ENCODE measurements at regions not wholly inside any gene's neighbourhood (a gene's known extent, or its start where the extent isn't known, plus 50 kb on each side); places are given as distances from the start of the nearest gene placed in this dataset.

DNA sequence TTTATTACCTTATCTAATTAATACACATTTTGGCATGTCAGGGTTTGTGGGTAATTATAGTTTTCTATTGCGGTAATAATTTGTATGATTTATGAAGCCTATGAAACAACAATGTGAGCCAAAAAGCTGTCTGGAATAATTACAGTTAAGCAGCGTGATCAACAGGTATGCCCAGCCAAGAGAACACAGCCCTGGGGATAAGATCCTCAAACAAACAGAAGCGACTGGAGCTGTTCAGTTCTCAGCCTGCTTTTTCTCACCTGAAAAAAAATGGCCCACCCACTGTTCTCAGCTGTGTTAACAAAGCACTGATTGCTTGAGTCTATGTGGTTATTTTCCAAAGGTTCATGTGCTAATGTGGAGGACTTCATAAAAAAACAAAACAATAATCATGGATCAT, 855.8 kb downstream of the GATA3 start:
- no peak overlapping the region for H4K8ac ChIP-seq (ENCODE audit: low read depth in 2 of 2, low read length in 2 of 2)
- no peak overlapping the region for H2AK9ac ChIP-seq (replicated peaks; ENCODE audit: low read depth, low read length, poor library complexity)
- no peak overlapping the region for H4K91ac ChIP-seq (ENCODE audit: insufficient read depth, low read depth, low read length)
- no peak overlapping the region for H3K18ac ChIP-seq (ENCODE audit: low read depth, low read length)
- intact Hi-C loops (cut with micrococcal nuclease): no loop called here
- H3K9me1 ChIP-seq (ENCODE audit: insufficient read depth, low read length): no peaks in the 10 kb centered on the region
- H2BK15ac ChIP-seq (ENCODE audit: low read depth, low read length): no peak overlapping the region
- no CpG with 5 or more reads among the region's 3 CpGs for WGBS, 2 experiments (ENCODE audit: extremely low coverage in 2 of 2, insufficient read length in 1 of 2)
- H3K4me3 ChIP-seq (ENCODE audit: insufficient read depth, low read depth, low read length): no peak overlapping the region
- H3K36me3 ChIP-seq (ENCODE audit: control insufficient read depth, insufficient read depth, low read length): no peaks in the 10 kb centered on the region
- H3K79me1 ChIP-seq (ENCODE audit: low read depth in 1 of 2, low read length in 2 of 2): no peaks in the 10 kb centered on the region
- no peak overlapping the region for H2BK20ac ChIP-seq (ENCODE audit: low read depth, low read length)
- ChIA-PET POLR2A (ENCODE audit: unreplicated experiment) (no interaction called here), CTCF (no interaction called here)
- no peak overlapping the region for H3K14ac ChIP-seq (replicated peaks; ENCODE audit: low read depth, low read length)
- no peak overlapping the region for H2AK5ac ChIP-seq (ENCODE audit: low read depth, low read length)
- no peak for DNase-seq
- BruUV-seq (replicated peaks): no TSS peak
- no peak overlapping the region for H2AFZ ChIP-seq (replicated peaks; ENCODE audit: low read length, poor library complexity)
- TF ChIP-seq BHLHE40 (IDR thresholded peaks at IDR 0.05; ENCODE audit: low read depth, low read length) (no peak), MAFK (IDR thresholded peaks at IDR 0.05; ENCODE audit: low read depth, low read length) (no peak), POLR2A (IDR thresholded peaks at IDR 0.05; ENCODE audit: low read depth, low read length) (no peak), FOS (IDR thresholded peaks at IDR 0.05; ENCODE audit: low read depth, low read length) (no peak), MXI1 (IDR thresholded peaks at IDR 0.05; ENCODE audit: borderline replicate concordance, low read depth, low read length) (no peak), RFX5 (IDR thresholded peaks at IDR 0.05; ENCODE audit: low read depth, low read length) (no peak)
- no peak overlapping the region for H4K5ac ChIP-seq (ENCODE audit: low read depth, low read length)
- no peaks in the 10 kb centered on the region for H3K27me3 ChIP-seq (ENCODE audit: control insufficient read depth, insufficient read depth, low read length)
- no peak overlapping the region for H3K27ac ChIP-seq (ENCODE audit: insufficient read depth, low read length)
- H3K4ac ChIP-seq (ENCODE audit: low read depth, low read length): no peak overlapping the region
- H2BK120ac ChIP-seq (ENCODE audit: low read depth, low read length): no peak overlapping the region
- no peak overlapping the region for H3K9ac ChIP-seq (ENCODE audit: low read depth, low read length)
- H3K4me1 ChIP-seq (ENCODE audit: control insufficient read depth, insufficient read depth, low read length): no peaks in the 10 kb centered on the region
- in situ Hi-C loops (cut with MboI; ENCODE audit: low sequenced_read_pairs): no loop called here
- H3K56ac ChIP-seq (ENCODE audit: extremely low read depth, insufficient read depth, low read length): no peak overlapping the region
- ATAC-seq (ENCODE audit: low read depth): no peak
- H3K9me3 ChIP-seq (ENCODE audit: control insufficient read depth, insufficient read depth, low read length): peaks cover 2% of the 10 kb centered on the region; the same call in 1 of the 2 replicates
- no peak overlapping the region for H2BK5ac ChIP-seq (ENCODE audit: low read depth, low read length, poor library complexity, severe bottlenecking)
- dilution Hi-C loops (cut with HindIII; ENCODE audit: low sequenced_read_pairs, unreplicated experiment): no loop called here
- no peak overlapping the region for H3K23ac ChIP-seq (ENCODE audit: low read depth, low read length)
- H4K20me1 ChIP-seq (ENCODE audit: insufficient read depth, low read length): no peaks in the 10 kb centered on the region
- no peak overlapping the region for H3K4me2 ChIP-seq (ENCODE audit: low read depth, low read length)

All from IMR-90 (cell line).